HG02798 (cell line): ENCODE measurements at regions not wholly inside any gene's neighbourhood (a gene's known extent, or its start where the extent isn't known, plus 50 kb on each side); places are given as distances from the start of the nearest gene placed in this dataset.

Experiments
- ATAC-seq: cut with Tn5 transposase; IDR thresholded peaks from one replicate; pipeline ENCODE4 v1.9.1; 2021; ENCODE audit warnings: mild to moderate bottlenecking; ENCODE audit not compliant: unreplicated experiment, poor library complexity

DNA sequence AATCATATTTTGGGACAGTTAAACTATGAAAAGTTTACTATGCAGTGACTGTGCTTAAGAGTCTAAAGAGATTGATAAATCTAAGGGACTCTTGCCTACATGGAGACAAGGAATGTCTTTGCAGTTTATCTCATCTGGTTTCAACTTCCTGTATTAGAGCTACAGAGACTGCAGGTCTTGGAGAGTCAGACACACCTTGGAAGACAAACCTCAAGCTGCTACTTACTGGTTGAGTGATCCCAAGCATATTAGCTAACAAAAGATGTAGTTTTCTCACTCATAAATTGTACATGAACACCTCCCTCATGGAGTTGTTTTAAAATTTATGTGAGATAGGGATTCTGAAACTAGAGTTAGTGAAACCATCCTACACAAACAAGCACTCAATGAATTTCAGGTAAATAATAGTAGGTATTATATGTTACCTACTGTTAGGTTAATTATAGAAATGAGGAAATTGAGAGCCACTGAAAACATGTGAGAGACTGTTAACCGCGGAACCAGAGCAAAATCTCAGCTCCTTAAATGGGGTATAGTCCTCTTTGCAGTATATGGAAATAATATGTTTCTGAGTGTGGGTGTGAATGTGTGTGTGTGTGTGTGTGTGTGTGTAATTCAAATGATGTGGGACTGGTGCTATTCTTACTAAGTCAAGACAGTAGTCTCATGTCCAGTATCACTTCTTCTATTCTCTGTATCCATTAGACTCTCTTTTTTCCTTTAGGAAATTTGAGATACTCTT is 752.1 kb downstream of the DTWD2 start:
- ATAC-seq, result peak; percentile 68

DNA sequence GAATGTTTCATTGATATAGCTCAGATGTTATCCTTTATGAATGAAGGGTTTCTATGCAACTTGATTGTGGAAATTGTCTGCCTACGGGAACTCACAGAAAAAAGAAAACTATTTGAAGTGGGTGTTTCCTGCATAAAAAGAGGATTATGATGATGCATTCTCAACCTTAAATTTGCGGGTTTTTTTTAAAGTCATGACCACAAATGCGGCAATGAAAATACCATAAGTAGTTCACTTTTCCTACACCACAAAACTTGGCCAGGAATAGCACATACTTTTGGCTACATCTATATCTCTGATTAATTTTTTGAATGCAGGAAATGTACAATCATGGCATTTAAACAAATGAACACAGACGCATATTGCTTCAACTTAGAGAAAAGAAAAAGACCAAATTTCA is 754.7 kb downstream of the DTWD2 start:
- ATAC-seq, result no peak

DNA sequence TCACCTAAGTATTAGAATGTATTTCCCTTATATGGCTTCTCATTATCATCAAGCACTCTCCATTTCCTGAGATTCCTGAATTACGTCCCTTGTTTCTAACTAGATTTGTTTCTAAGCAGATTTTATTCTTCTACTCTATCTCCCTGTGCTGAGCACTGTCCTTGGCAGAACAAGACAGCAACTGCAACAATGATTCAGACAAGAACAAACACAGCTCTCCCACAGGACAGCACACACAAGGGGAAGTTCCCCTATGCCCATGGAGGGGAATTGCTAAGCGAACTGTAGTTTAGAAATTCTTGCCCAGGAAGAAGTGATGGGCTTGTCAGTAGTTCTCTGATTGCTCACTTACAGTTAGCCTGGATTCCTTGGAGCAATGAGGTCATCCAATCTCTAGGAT is 759.9 kb downstream of the DTWD2 start:
- ATAC-seq, result no peak

DNA sequence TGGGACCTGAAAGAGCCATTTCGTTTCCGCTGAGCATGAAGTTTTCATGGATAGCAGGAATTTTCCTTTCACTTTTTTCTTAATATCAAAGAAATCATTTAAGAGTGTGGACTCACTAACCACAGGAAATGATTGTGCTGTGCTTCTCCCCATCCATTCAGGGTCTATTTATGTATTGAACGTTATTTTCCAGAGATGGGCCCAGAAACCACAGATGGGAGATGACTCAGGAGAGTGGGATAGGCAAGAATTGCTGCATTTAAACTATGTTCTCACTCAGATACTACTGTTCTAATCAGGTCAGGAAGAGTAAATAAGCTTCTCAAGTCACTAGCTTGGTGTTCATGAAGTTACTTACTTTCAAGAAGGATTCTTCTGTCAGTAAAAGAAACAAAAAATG is 763.8 kb downstream of the DTWD2 start:
- no peak for ATAC-seq

DNA sequence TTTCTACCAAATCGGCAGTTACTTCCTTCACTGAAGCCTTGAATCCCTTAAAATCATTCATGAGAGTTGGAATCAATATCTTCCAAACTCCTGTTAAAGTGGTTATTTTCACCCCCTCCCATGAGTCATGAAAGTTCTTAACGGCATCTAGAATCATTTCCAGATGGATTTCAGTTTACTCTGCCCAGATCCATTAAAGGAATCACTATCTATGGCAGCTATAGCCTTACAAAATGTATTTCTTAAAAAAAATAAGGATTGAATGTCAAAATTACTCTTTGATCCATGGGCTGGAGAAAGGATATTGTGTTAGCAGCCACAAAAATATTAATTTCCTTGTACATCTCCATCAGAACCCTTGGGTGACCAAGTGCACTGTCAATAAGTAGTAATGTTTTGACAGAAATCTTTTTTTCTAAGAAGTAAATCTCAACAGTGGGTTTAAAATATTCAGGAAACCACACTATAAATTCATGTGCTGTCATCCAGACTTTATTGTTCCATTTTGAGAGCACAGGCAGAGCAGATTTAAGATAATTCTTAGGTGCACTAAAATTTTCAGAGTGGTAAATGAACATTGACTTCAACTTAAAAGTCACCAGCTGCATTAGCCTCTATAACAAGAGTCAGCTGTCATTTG is 767.7 kb downstream of the DTWD2 start:
- ATAC-seq, result no peak

DNA sequence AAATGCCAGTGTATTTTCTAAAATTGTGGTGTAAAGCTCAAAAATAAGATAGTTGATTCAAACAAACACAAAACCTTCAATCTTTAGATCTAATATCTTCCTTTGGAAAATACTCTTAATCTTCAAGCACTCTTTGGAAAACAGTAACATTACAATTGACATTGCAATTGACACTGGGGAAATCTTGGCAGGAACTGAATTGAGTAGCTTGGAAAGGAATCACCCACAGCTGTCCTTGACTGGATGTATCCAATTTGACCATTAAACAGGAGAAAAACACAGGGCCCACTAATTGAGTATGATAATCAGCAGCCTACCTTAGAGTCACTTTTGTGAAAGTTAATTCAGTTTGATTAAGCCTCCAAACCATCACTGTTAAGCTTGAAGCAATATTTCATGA is 776.7 kb downstream of the DTWD2 start:
- ATAC-seq, result no peak

DNA sequence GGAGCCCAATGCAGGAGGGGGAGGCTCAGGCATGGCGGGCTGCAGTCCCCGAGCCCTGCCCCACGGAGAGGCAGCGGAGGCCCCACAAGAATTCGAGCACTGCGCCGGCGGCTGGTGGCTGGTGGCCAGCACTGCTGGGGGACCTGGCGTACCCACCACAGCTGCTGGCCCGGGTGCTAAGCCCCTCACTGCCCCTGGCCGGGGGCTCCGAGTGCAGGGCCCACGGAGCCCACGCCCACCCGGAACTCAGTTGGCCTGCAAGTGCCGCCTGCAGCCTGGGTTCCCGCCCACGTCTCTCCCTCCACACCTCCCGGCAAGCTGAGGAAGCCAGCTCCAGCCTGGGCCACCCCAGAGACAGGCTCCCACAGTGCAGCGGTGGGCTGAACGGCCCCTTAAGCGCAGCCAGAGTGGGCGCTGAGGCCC is 780.3 kb downstream of the DTWD2 start:
- ATAC-seq, result no peak

DNA sequence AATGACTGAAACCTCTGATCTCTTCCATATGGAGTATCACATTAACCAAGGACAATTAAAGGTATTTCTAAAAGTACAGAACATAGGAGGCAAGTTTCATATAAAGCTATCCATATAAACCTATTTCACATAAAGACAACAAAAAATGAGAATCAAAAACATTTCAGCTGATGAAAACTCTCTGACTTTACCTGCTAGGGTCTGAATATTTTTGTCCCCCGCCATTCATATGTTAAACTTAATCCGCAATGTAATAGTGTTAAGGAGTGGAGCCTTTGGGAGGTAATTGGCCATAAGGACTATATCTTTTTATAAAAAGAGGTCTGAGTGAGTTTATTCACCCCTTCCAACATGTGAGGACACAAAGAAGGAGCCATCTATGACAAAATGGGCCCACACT is 788.5 kb downstream of the DTWD2 start:
- no peak for ATAC-seq

DNA sequence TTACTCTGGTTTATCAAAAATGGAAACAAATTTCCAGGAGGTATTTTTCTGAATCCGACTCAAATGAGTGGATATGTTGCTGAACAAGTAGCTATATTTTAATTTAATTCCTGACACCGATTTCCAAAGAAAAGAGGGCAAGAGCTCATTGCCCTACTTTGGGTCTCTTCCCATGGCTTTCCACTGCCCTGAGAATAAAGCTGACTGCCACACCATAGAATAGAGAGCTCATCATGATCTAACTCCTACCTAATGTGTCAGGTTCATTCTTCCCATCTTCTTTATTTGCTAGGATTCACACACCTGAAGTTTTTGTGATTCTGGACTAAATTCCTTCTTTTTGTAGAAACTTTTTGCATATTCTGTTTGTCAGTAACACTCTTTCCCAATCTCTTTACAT is 792.1 kb downstream of the DTWD2 start:
- no peak for ATAC-seq

DNA sequence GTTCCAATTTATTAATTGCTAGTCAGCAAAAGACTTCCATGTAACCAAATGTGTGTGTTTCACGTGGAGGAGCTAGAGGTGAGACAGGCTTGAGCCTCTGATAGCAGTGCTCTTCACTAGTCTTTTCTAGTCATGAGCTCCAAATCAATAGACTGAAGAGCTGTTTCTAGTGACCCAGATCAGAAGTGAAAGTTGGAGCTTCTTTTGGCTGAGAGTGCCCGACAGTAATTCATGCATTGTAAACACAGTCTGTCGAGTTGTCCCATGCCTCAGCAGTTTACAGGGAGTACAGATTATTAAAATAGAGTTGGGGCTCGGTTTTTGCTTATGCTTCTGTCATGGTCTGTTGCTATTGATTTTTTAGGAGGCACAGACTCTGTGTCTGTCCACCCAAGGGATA is 793.1 kb downstream of the DTWD2 start:
- ATAC-seq, result no peak

DNA sequence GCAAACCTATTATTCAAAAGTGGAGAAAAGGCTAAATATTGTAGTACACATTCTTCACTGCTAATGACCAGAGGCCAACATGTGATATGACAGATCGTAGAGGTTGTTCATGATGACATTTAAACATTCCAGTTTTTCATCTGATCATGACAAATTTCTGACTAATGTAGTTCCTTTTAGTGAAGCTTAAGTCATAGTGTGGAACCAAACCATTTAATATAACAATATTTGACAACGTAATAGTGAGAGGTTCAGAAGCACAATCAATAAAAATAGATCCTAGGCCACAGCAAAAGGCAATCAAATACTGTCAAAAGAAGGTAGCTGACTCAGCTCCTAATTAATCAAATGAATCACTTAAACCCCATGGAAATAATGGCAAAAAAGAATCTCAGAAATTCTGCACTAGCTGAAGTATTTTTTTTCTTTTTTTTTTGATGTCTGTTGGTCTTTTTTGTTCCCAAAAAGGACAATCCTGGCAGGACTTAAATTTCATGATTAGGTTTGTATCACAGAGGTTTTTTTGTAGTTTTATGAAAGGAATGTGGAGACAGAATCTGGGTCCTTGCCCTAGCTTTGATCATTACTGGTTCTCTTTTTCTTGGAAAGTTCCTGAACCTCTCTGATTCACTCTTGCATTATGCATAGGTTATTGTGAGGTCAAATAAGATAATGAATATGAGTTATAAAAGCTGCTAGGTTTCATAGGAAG is 795.0 kb downstream of the DTWD2 start:
- ATAC-seq, result no peak

DNA sequence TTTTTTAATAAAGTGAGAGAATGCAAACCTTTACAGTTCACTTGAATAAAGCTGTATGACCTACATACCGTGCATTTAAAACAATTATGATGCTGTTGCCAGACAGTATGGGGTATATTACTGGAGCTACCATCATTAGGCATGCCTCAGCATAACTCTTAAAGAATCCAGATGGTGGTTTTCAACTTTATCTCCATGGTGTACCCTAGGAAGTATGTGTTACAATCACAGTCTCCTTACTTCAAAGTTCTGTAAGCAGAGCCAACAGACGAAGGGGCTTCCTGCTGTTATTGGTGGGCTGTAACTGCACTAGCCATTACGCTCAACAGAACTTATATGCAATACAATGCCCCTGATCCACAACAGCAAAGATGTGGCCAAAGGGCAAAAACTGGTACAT is 803.3 kb downstream of the DTWD2 start:
- no peak for ATAC-seq

DNA sequence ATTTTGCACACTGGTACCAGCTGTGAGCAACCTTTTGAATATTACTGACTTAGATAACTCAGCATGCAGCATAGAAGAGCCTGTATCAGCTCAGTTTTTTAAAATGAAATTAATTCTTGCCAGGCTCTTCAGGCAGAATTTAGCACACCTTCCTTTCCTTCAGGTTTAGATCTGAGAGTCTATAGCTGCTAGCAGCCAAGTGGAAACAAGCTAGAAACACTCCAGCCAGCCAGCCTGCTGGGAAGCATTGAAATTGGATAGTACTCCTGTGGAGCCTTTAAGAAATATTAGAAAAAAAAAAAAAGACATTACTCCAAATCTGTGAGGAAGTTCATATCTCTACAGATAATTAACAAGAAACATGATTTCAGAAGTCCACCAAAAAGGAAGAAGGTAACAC is 812.2 kb downstream of the DTWD2 start:
- no peak for ATAC-seq

DNA sequence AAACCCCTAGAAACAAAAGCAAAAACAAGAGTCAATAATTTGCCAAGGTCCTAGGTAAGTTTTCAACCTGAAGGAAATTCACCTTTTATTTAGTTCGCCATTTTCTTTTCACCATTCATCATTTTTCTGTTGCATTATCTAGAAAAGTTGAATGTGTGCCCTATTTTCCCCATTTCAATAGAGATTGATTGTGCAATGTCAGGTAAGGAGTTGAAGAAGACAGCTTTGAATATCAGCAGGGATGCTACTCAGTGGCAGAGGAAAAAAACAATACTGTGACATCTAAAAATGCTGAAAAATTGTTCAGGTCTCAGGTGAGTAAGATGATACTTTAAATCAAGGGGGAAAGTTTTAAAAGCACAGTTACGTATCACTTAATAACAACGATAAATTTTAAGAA is 813.7 kb downstream of the DTWD2 start:
- ATAC-seq, result no peak

DNA sequence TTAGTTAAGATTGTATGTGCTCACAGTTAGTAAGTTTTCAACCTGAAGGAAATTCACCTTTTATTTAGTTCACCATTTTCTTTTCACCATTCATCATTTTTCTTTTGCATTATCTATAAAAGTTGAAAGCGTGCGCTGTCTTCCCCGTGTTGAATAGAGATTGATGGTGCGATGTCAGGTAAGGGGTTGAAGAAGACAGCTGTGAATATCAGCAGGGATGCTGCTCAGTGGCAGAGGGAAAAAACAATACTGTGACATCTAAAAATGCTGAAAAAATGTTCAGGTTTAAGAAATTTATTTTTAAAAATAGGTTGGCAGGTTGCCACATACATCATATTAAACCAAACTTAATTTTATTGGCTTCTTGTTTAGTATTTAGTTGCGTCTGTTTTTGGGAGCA is 815.0 kb downstream of the DTWD2 start:
- no peak for ATAC-seq

DNA sequence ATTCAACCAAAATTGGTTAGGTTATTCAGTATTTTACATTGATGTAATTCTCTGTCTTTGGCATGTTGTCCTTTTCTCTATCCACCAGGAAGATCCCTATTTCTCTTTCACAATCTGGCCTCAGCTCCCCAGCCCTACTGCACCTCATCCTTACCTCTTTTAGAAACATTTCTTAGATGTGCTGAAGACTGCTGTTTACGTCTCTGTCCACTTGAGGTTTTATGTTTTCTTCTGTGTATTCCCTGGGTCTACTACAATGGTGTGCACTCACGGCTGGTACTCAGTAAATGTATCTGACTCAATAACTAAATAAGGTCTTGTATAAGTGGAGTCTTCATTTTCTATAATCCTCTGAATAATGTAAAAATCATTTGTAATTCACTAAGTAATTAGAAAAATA is 822.7 kb downstream of the DTWD2 start:
- no peak for ATAC-seq

DNA sequence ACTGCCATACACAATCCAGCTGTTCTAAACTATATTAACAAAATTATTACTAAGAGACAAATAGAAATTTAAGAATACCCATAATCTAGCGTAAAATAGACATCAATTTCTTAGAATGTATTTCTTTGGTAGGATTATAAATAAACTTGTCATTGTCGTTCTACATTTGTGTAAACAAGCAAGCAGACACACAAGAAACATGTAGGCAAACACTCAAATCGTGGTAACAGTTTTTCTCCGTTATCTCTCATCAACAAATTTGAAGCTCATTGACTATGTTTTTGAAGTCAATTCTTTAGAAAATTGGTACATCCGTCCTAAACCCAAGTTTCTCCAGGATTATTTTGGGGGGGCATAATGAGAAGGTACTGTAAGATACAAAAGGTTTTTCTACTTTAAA is 832.2 kb downstream of the DTWD2 start:
- ATAC-seq, result no peak

DNA sequence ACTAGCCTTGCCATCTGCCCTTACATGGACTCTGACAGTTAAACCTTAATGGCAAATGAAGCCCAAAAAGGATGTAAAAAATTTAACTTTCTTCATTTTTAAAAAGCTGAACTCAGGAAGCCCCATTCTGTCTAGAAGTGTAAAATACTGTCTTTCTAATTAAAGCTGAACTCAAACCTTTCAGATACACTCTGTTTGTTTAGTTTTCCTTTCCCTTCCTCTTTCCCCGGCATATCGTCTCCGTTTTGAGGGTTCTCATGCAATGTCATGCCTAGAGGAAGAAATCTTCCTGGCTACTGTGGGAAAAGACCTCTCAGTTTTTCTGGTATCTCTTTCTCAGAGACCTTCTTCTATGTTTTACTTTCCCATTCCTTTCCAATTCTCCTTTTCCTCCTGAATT is 841.5 kb downstream of the DTWD2 start:
- ATAC-seq, result peak; percentile 40

DNA sequence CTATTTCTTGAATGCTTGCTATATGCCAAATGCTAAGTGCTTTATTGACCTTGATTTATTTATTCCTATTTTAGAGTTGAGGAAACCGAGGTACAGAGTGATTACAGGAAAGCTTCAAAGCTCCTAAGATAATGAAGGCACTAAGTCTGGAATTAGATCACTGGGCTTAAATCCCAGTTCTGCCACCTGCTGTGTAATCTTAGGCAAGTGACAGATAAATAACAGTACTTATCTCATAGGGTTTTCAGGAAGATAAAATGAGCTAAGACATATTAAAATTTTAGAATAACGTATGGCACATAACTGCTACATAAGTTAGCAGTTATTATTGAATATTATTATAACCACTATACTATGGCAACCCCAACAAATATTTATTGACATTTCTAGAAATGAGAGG is 843.8 kb downstream of the DTWD2 start:
- no peak for ATAC-seq

DNA sequence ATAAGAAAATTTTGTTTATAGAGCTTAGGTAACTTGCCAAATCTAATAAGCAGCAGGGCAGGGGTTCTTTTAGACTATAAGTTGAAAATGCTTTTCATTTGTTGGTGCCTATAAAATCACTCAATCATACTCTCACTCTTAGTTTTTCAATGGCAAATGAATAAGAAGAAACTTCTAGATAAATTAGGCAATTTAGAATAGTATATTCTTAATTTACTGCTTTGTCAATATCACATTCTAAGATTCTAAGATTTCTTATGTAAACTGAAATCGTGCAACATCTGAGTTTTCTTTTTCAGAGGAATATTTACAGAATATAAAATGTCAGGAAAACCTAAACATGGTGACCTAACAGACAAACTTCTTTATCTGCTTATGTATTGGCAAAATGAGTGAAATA is 849.0 kb downstream of the DTWD2 start:
- no peak for ATAC-seq

DNA sequence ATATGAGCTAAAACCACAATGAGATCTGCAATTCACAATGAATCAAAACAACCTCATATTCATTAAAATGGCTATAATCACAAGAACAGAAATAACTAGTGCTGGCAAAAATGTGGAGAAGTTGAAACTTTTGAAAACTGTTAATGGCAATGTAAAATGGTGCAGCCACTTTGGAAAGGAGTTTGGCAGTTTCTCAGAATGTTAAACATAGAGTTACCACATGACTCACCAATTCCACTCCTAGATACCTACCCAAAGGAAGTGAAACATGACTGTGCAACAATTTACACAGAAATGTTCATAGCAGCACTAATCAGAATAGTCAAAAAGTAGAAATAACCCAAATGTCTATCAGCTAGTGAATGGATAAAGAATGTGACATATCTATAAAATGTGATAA is 862.2 kb downstream of the DTWD2 start:
- no peak for ATAC-seq

DNA sequence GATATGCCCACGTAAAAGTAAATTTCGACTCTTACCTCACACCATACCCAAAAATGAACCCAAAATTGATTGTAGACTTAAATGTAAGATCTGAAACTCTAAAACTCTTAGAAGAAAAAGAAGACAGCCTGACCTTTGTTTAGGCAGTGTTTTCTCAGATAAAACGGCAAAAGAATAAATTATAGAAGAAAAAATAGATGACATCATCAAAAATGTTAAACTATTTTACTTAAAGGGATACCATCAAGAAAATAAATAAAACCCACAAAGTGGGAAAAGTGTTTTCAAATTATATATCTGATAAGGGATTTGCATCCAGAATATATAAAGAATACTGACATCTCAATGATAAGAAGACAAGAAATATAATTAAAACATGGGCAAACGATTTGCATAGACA is 862.7 kb downstream of the DTWD2 start:
- no peak for ATAC-seq
